ENCODE measurements at regions not wholly inside any gene's neighbourhood (a gene's known extent, or its start where the extent isn't known, plus 50 kb on each side); places are given as distances from the start of the nearest gene placed in this dataset.

GRCh38 chr1:221497046-221497445 is 244.8 kb downstream of the DUSP10 start:
- TF ChIP-seq POLR2A (IDR thresholded peaks at IDR 0.05) (no peak), CTCF (IDR thresholded peaks at IDR 0.05) (no peak)
- 29 to 46% methylated on average over 3 of the region's 3 CpGs for WGBS, 2 donors
- no peak overlapping the region for H3K27ac ChIP-seq
- no peaks in the 10 kb centered on the region for H3K36me3 ChIP-seq (ENCODE audit: low read depth, missing control alignments)
- no peaks in the 10 kb centered on the region for H3K27me3 ChIP-seq
- no peaks in the 10 kb centered on the region for H3K4me1 ChIP-seq
- no peak overlapping the region for H3K4me3 ChIP-seq
- DNase-seq = peak; percentile 25
- H3K9me3 ChIP-seq = no peaks in the 10 kb centered on the region
- intact Hi-C loops (cut with DNase I; ENCODE audit: low total_unique reads) = no loop called here

GRCh38 chr1:221503268-221503667 is 238.6 kb downstream of the DUSP10 start:
- Histone ChIP-seq H3K27me3 (no peaks in the 10 kb centered on the region), H3K4me3 (no peak overlapping the region), H3K9me3 (no peaks in the 10 kb centered on the region), H3K36me3 (ENCODE audit: low read depth, missing control alignments) (no peaks in the 10 kb centered on the region), H3K27ac (no peak overlapping the region), H3K4me1 (no peaks in the 10 kb centered on the region)
- TF ChIP-seq POLR2A (IDR thresholded peaks at IDR 0.05) (no peak), CTCF (IDR thresholded peaks at IDR 0.05) (no peak)
- no peak for DNase-seq
- intact Hi-C loops (cut with DNase I; ENCODE audit: low total_unique reads) = no loop called here
- WGBS, 2 donors = 73 to 91% methylated on average over 4 of the region's 4 CpGs

- intact Hi-C loops (cut with DNase I; ENCODE audit: low total_unique reads) = no loop called here
- WGBS, 2 donors = 71 to 74% methylated on average over 3 of the region's 3 CpGs
- H3K9me3 ChIP-seq = no peaks in the 10 kb centered on the region
- H3K36me3 ChIP-seq (ENCODE audit: low read depth, missing control alignments) = no peaks in the 10 kb centered on the region
- TF ChIP-seq POLR2A (IDR thresholded peaks at IDR 0.05) = no peak
- TF ChIP-seq CTCF (IDR thresholded peaks at IDR 0.05) = no peak
- DNase-seq = no peak
- H3K27me3 ChIP-seq = no peaks in the 10 kb centered on the region
- no peaks in the 10 kb centered on the region for H3K4me1 ChIP-seq
- no peak overlapping the region for H3K4me3 ChIP-seq
- H3K27ac ChIP-seq = no peak overlapping the region
Measured at GRCh38 chr1:221509575-221510355, 232.1 kb downstream of the DUSP10 start.

- intact Hi-C loops (cut with DNase I; ENCODE audit: low total_unique reads) = no loop called here
- Histone ChIP-seq H3K4me3 (no peak overlapping the region), H3K27ac (no peak overlapping the region), H3K36me3 (ENCODE audit: low read depth, missing control alignments) (no peaks in the 10 kb centered on the region), H3K27me3 (no peaks in the 10 kb centered on the region), H3K9me3 (no peaks in the 10 kb centered on the region), H3K4me1 (no peaks in the 10 kb centered on the region)
- TF ChIP-seq CTCF (IDR thresholded peaks at IDR 0.05) = no peak
- no peak for DNase-seq
- 60 to 69% methylated on average over 3 of the region's 3 CpGs for WGBS, 2 donors
Measured at GRCh38 chr1:221510793-221511503, 230.9 kb downstream of the DUSP10 start.

Data from testis (tissue), 2 donors.